Natural killer cell (primary cell): ENCODE measurements at regions not wholly inside any gene's neighbourhood (a gene's known extent, or its start where the extent isn't known, plus 50 kb on each side); places are given as distances from the start of the nearest gene placed in this dataset.

Experiments used
- ATAC-seq, 3 donors: fragments of 150-1000 bp in 2 of 3; fragments of 200-7000 bp in 1 of 3; cut with Tn5 transposase; 1 replicate in 1 of 3; 2 replicates in 2 of 3; pipeline ENCODE4 v1.10.0; 2021; ENCODE audit warnings: mild to moderate bottlenecking in 2 of 3, moderate library complexity in 2 of 3
- DNase-seq, 2 donors: peaks; one replicate each; pipeline versions ENCODE4 v3.0.0 to v3.0.0-alpha.2; 2013 to 2021; ENCODE audit warnings: mixed read lengths in 1 of 2
- H3K27ac ChIP-seq: one replicate; pipeline ENCODE4 v1.5.1; 2013; ENCODE audit warnings: mild to moderate bottlenecking, low read length
- H3K27me3 ChIP-seq: one replicate; pipeline ENCODE4 v1.6.1; 2013; ENCODE audit warnings: low read length; ENCODE audit not compliant: control insufficient read depth, insufficient read depth
- H3K36me3 ChIP-seq: one replicate; pipeline ENCODE4 v1.6.1; 2013; ENCODE audit warnings: low read length; ENCODE audit not compliant: control insufficient read depth, insufficient read depth
- H3K4me1 ChIP-seq: one replicate; pipeline ENCODE4 v1.6.1; 2013; ENCODE audit warnings: low read length; ENCODE audit not compliant: control insufficient read depth, insufficient read depth
- H3K4me3 ChIP-seq: one replicate; pipeline ENCODE4 v1.5.1; 2013; ENCODE audit warnings: low read length
- H3K9me3 ChIP-seq: one replicate; pipeline ENCODE4 v1.6.1; 2013; ENCODE audit warnings: low read length; ENCODE audit not compliant: control insufficient read depth, insufficient read depth
- H3K27ac Mint-ChIP-seq, 2 donors: one replicate each; pipeline ENCODE4 v1.8.0; 2022; ENCODE audit warnings: mild to moderate bottlenecking in 2 of 2, mixed read lengths in 2 of 2, moderate library complexity in 1 of 2
- H3K27me3 Mint-ChIP-seq, 2 donors: one replicate each; pipeline ENCODE4 v1.8.0; 2022; ENCODE audit warnings: low read depth in 2 of 2, mixed read lengths in 2 of 2
- H3K36me3 Mint-ChIP-seq: one replicate; pipeline ENCODE4 v1.8.0; 2022; ENCODE audit warnings: mixed read lengths
- H3K4me1 Mint-ChIP-seq, 2 donors: one replicate each; pipeline ENCODE4 v1.8.0; 2022; ENCODE audit warnings: mixed read lengths in 2 of 2
- H3K4me3 Mint-ChIP-seq: one replicate; pipeline ENCODE4 v1.8.0; 2022; ENCODE audit warnings: mild to moderate bottlenecking, moderate library complexity, mixed read lengths
- H3K9me3 Mint-ChIP-seq, 2 donors: one replicate each; pipeline ENCODE4 v1.8.0; 2022; ENCODE audit warnings: mixed read lengths in 2 of 2
- CTCF ChIP-seq: fragments of 200-600 bp; IDR thresholded peaks from one replicate; pipeline ENCODE4 v1.8.0; 2022; ENCODE audit warnings: antibody characterized with exemption
- WGBS: methylation state at CpG from one replicate; pipeline ENCODE4 v1.1.7; 2013; ENCODE audit warnings: missing lambda C conversion rate; ENCODE audit not compliant: insufficient coverage; 5-methylcytosine and 5-hydroxymethylcytosine counted together
- intact Hi-C: fragments of 100-400 bp; cut with micrococcal nuclease; formaldehyde crosslinking; loops from one replicate; pipeline ENCODE4 v1.14.2; 2022

GRCh38 chr13:82833923-82834322 is 1048.4 kb downstream of the SLITRK1 start:
- Mint-ChIP-seq H3K4me3 (no peak overlapping the region), H3K36me3 (no peaks in the 10 kb centered on the region), H3K27ac (no peak overlapping the region), H3K27me3 (no peaks in the 10 kb centered on the region), H3K9me3 (peaks cover 16 to 35% of the 10 kb centered on the region in 2 donors), H3K4me1 (no peaks in the 10 kb centered on the region)
- no peak overlapping the region for H3K27ac ChIP-seq
- no peaks in the 10 kb centered on the region for H3K36me3 ChIP-seq
- DNase-seq (no peak), ATAC-seq (no peak)
- no peaks in the 10 kb centered on the region for H3K9me3 ChIP-seq
- no peak for TF ChIP-seq CTCF
- no peaks in the 10 kb centered on the region for H3K27me3 ChIP-seq
- no peak overlapping the region for H3K4me3 ChIP-seq
- no peaks in the 10 kb centered on the region for H3K4me1 ChIP-seq
- intact Hi-C loops = no loop called here
- WGBS = 96% methylated on average over 2 of the region's 3 CpGs

DNA sequence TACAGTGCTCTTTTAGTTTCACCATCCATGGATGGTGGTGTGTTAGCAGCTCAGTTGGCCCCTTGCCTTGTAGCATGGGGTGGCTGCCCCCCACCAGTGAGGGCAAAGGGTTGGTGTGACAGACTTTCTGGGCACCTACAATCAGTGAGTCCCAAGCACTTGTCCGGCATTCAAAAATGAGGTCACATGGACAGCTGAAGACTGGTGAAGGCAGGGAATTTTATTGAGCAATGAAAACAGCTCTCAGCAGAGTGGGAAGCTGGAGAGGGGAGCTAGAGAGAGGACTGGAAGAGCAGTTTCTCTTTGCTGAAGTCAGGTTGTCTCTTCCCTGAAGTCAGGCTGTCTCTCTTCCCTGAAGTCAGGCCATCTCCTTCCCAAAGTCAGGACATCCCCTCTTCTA is 1053.2 kb downstream of the SLITRK1 start:
- H3K27ac Mint-ChIP-seq = no peak overlapping the region

GRCh38 chr13:82827724-82828123 is 1054.5 kb downstream of the SLITRK1 start:
- H3K9me3 ChIP-seq = peaks cover 6% of the 10 kb centered on the region
- intact Hi-C loops = no loop called here
- no peak overlapping the region for H3K27ac ChIP-seq
- TF ChIP-seq CTCF = no peak
- Mint-ChIP-seq H3K27me3 (no peaks in the 10 kb centered on the region), H3K36me3 (peaks cover 9% of the 10 kb centered on the region), H3K9me3 (peaks cover 18 to 25% of the 10 kb centered on the region in 2 donors), H3K4me3 (no peak overlapping the region), H3K27ac (no peak overlapping the region), H3K4me1 (no peaks in the 10 kb centered on the region)
- no peaks in the 10 kb centered on the region for H3K27me3 ChIP-seq
- H3K4me3 ChIP-seq = no peak overlapping the region
- H3K36me3 ChIP-seq = no peaks in the 10 kb centered on the region
- DNase-seq (no peak), ATAC-seq (no peak)
- H3K4me1 ChIP-seq = no peaks in the 10 kb centered on the region

More for the DNA sequence above, 1053.2 kb downstream of the SLITRK1 start:
- Mint-ChIP-seq H3K36me3 (peaks cover 9% of the 10 kb centered on the region), H3K4me3 (no peak overlapping the region), H3K27me3 (no peaks in the 10 kb centered on the region), H3K9me3 (peaks cover 21 to 33% of the 10 kb centered on the region in 2 donors), H3K4me1 (no peaks in the 10 kb centered on the region)
- intact Hi-C loops = no loop called here
- Histone ChIP-seq H3K36me3 (no peaks in the 10 kb centered on the region), H3K4me3 (no peak overlapping the region), H3K9me3 (no peaks in the 10 kb centered on the region), H3K4me1 (no peaks in the 10 kb centered on the region), H3K27me3 (no peaks in the 10 kb centered on the region), H3K27ac (no peak overlapping the region)
- DNase-seq (no peak), ATAC-seq (no peak)
- WGBS = 88% methylated on average over 1 of the region's 1 CpG
- TF ChIP-seq CTCF = no peak

DNA sequence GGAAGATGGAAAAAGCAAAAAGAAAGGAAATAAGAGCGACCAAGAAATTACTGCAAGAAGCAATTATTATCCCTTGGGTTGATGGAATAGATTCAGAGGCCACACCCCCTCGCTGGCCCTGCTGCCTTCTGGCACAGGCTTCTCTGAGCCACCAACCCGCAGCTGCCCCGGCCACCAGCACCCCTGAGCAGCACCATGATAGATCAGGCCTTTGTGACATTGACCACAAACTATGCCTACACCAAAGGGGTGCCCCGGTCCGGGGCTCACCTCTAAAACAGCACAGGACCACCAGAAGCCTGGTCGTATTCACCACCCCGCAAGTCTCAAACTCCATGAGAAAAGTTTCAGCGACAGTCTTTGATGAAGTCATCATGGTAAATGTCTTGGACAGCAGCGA is 1059.3 kb downstream of the SLITRK1 start:
- H3K9me3 ChIP-seq = peaks cover 6% of the 10 kb centered on the region
- no peak overlapping the region for H3K4me3 ChIP-seq
- Mint-ChIP-seq H3K4me1 (no peaks in the 10 kb centered on the region), H3K9me3 (peaks cover 11 to 23% of the 10 kb centered on the region in 2 donors), H3K27ac (no peak overlapping the region), H3K4me3 (no peak overlapping the region), H3K27me3 (no peaks in the 10 kb centered on the region), H3K36me3 (peaks cover 4% of the 10 kb centered on the region)
- 88% methylated on average over 10 of the region's 10 CpGs for WGBS
- intact Hi-C loops = no loop called here
- H3K36me3 ChIP-seq = no peaks in the 10 kb centered on the region
- TF ChIP-seq CTCF = no peak
- H3K27me3 ChIP-seq = no peaks in the 10 kb centered on the region
- H3K27ac ChIP-seq = no peak overlapping the region
- H3K4me1 ChIP-seq = no peaks in the 10 kb centered on the region
- DNase-seq = no peak
- ATAC-seq = no peak
